Heart right ventricle (tissue), 16 donors: ENCODE measurements at regions not wholly inside any gene's neighbourhood (a gene's known extent, or its start where the extent isn't known, plus 50 kb on each side); places are given as distances from the start of the nearest gene placed in this dataset.

Source experiments
- ATAC-seq, 8 donors: fragments of 200-7000 bp; cut with Tn5 transposase; one replicate each; pipeline ENCODE4 v1.9.1; 2020; ENCODE audit warnings: mild to moderate bottlenecking in 8 of 8, moderate library complexity in 8 of 8, moderate number of reproducible peaks in 1 of 8
- DNase-seq, 2 donors: peaks; one replicate each; pipeline ENCODE4 v3.0.0-alpha.2; 2020
- H3K27ac ChIP-seq, 10 donors: fragments of 200-600 bp; sonication (generic) in 2 of 10; one replicate each; pipeline versions ENCODE4 v1.5.0 to v1.8.0; 2020 to 2022; ENCODE audit warnings: mild to moderate bottlenecking in 3 of 10
- H3K27me3 ChIP-seq, 7 donors: fragments of 200-600 bp; one replicate each; pipeline ENCODE4 v1.8.0; 2021 to 2022; ENCODE audit warnings: mild to moderate bottlenecking in 2 of 7
- H3K36me3 ChIP-seq, 9 donors: fragments of 200-600 bp; sonication (generic) in 1 of 9; one replicate each; pipeline versions ENCODE4 v1.5.0 to v1.8.0; 2020 to 2022; ENCODE audit warnings: mild to moderate bottlenecking in 2 of 9
- H3K4me1 ChIP-seq, 9 donors: fragments of 200-600 bp; sonication (generic) in 1 of 9; one replicate each; pipeline versions ENCODE4 v1.5.0 to v1.8.0; 2020 to 2022; ENCODE audit warnings: mild to moderate bottlenecking in 4 of 9
- H3K4me3 ChIP-seq, 10 donors: fragments of 200-600 bp; sonication (generic) in 2 of 10; one replicate each; pipeline versions ENCODE4 v1.5.0 to v1.8.0; 2020 to 2022; ENCODE audit warnings: mild to moderate bottlenecking in 7 of 10, moderate library complexity in 2 of 10
- H3K9me3 ChIP-seq, 11 donors: fragments of 200-600 bp in 10 of 11; sonication (generic) in 2 of 11; one replicate each; pipeline versions ENCODE4 v1.5.0 to v1.8.0; 2013 to 2022; ENCODE audit warnings: mild to moderate bottlenecking in 2 of 11, control low read depth in 1 of 11, moderate library complexity in 1 of 11
- CTCF ChIP-seq, 9 donors: fragments of 200-600 bp; sonication (generic) in 2 of 9; IDR thresholded peaks; one replicate each; pipeline versions ENCODE4 v1.5.0 to v1.8.0; 2021 to 2022; ENCODE audit warnings: antibody characterized with exemption in 9 of 9, mild to moderate bottlenecking in 5 of 9, moderate library complexity in 1 of 9
- whole genome bisulfite sequencing, 2 donors: extraction: QIAGEN DNeasy Blood & Tissue Kit; methylation state at CpG; one replicate each; pipeline ENCODE4 v1.1.7; 2013; ENCODE audit warnings: inconsistent platforms in 1 of 2; 5-methylcytosine and 5-hydroxymethylcytosine counted together
- intact Hi-C, 10 donors: fragments of 100-400 bp; cut with DNase I; formaldehyde crosslinking; loops; one replicate each; pipeline versions ENCODE4 v1.11.1 to v1.14.2; 2022
- donor health status: Arrhythmogenic right ventricular cardiomyopathy.
- donor health status: ischemic (EF 13 %, LVEDD 7.1; RV severe dilation, severe dysfunction).
- donor health status: healthy with polysubstance abuse.
- donor health status: DM: no; HTN: yes; CAD: no.
- donor health status: DM: no; HTN: no; CAD: no.
- donor health status: ischemic (EF 25% LVEDD 6.9; RV normal size, moderate dysfunction).
- donor health status: ischemic (EF 25% LVEDD 5.7; RV mildly dilated, moderate dysfunction).
- donor health status: healthy.
- donor health status: DM: yes; HTN: yes; CAD: no.
- donor health status: Ischemic cardiomyopathy.
- donor health status: ischemic (EF 35%, LVEDD 5.7; RV mildly dilated, moderate dysfunction).
- donor health status: nonischemic (EF 11% LVEDD 7.7; RV severe dilation, severe dysfunction).
- donor health status: DM: yes; HTN: yes; CAD: no.
- donor health status: PGD.
- donor health status: ischemic (EF 29% LVEDD 5.4; RV normal size, mild dysfunction).
- donor health status: nonischemic (EF 23%, LVEDD 6.1; RV moderate dilation, normal function).

GRCh38 chr2:133825778-133826177 is 257.5 kb upstream of the NCKAP5 start:
- ATAC-seq (no peak), DNase-seq (no peak)
- Histone ChIP-seq H3K4me1 (peaks cover 0 to 6% (median 0%) of the 10 kb centered on the region in 9 donors), H3K36me3 (no peaks in the 10 kb centered on the region), H3K27ac (no peak overlapping the region), H3K27me3 (no peaks in the 10 kb centered on the region), H3K4me3 (no peak overlapping the region), H3K9me3 (no peaks in the 10 kb centered on the region)
- no peak for TF ChIP-seq CTCF (IDR thresholded peaks at IDR 0.05)
- WGBS, 2 donors, result 96 to 98% methylated on average over 6 of the region's 6 CpGs
- intact Hi-C loops, result no loop called here

- DNase-seq (no peak), ATAC-seq (no peak)
- Histone ChIP-seq H3K27me3 (peaks cover 0 to 5% (median 0%) of the 10 kb centered on the region in 7 donors), H3K36me3 (no peaks in the 10 kb centered on the region), H3K9me3 (peaks cover 0 to 3% (median 0%) of the 10 kb centered on the region in 11 donors), H3K4me1 (peaks cover 0 to 6% (median 0%) of the 10 kb centered on the region in 9 donors), H3K4me3 (no peak overlapping the region), H3K27ac (no peak overlapping the region)
- no peak for TF ChIP-seq CTCF (IDR thresholded peaks at IDR 0.05)
- intact Hi-C loops, result no loop called here
- 43 to 67% methylated on average over 2 of the region's 2 CpGs for whole genome bisulfite sequencing, 2 donors
Measured at GRCh38 chr2:133828913-133829312, 260.6 kb upstream of the NCKAP5 start.

- ATAC-seq, result no peak
- TF ChIP-seq CTCF (IDR thresholded peaks at IDR 0.05), result no peak
- intact Hi-C loops, result no loop called here
- no peak for DNase-seq
- Histone ChIP-seq H3K27ac (no peak overlapping the region), H3K36me3 (no peaks in the 10 kb centered on the region), H3K4me3 (no peak overlapping the region), H3K4me1 (peaks cover 0 to 6% (median 0%) of the 10 kb centered on the region in 9 donors), H3K9me3 (peaks cover 0 to 3% (median 0%) of the 10 kb centered on the region in 11 donors), H3K27me3 (peaks cover 0 to 5% (median 0%) of the 10 kb centered on the region in 7 donors)
- WGBS, 2 donors, result 61 to 66% methylated on average over 3 of the region's 3 CpGs
Measured at GRCh38 chr2:133829450-133830020, 261.3 kb upstream of the NCKAP5 start.

- no peak for TF ChIP-seq CTCF (IDR thresholded peaks at IDR 0.05)
- 90 to 100% methylated on average over 1 of the region's 1 CpG for WGBS, 2 donors
Measured at GRCh38 chr2:133833746-133834145, 265.5 kb upstream of the NCKAP5 start.

More at GRCh38 chr2:133833746-133834145, 265.5 kb upstream of the NCKAP5 start:
- no peak for DNase-seq
- H3K36me3 ChIP-seq, result no peaks in the 10 kb centered on the region
- peaks cover 0 to 3% (median 0%) of the 10 kb centered on the region in 11 donors for H3K9me3 ChIP-seq
- no peak for ATAC-seq
- intact Hi-C loops, result no loop called here
- no peak overlapping the region for H3K27ac ChIP-seq
- no peaks in the 10 kb centered on the region for H3K4me1 ChIP-seq
- H3K4me3 ChIP-seq, result no peak overlapping the region
- peaks cover 0 to 5% (median 0%) of the 10 kb centered on the region in 7 donors for H3K27me3 ChIP-seq
